Choroid plexus epithelial cell (primary cell): ENCODE measurements at regions not wholly inside any gene's neighbourhood (a gene's known extent, or its start where the extent isn't known, plus 50 kb on each side); places are given as distances from the start of the nearest gene placed in this dataset.

Experiments used
- DNase-seq: peaks from one replicate; pipeline ENCODE4 v3.0.0-alpha.2; 2010; ENCODE audit warnings: low read depth
- H3K4me3 ChIP-seq: 2 replicates; pipeline ENCODE4 v1.5.1; 2011; ENCODE audit warnings: low read depth, mild to moderate bottlenecking, control low read depth, low read length, moderate library complexity
- TF ChIP-seq, protein P1 (sequence below): conservative IDR thresholded peaks from 2 replicates; pipeline ENCODE4 v1.5.1; 2011; ENCODE audit warnings: low read depth, mild to moderate bottlenecking, control low read depth, inconsistent platforms, low read length, moderate library complexity

DNA sequence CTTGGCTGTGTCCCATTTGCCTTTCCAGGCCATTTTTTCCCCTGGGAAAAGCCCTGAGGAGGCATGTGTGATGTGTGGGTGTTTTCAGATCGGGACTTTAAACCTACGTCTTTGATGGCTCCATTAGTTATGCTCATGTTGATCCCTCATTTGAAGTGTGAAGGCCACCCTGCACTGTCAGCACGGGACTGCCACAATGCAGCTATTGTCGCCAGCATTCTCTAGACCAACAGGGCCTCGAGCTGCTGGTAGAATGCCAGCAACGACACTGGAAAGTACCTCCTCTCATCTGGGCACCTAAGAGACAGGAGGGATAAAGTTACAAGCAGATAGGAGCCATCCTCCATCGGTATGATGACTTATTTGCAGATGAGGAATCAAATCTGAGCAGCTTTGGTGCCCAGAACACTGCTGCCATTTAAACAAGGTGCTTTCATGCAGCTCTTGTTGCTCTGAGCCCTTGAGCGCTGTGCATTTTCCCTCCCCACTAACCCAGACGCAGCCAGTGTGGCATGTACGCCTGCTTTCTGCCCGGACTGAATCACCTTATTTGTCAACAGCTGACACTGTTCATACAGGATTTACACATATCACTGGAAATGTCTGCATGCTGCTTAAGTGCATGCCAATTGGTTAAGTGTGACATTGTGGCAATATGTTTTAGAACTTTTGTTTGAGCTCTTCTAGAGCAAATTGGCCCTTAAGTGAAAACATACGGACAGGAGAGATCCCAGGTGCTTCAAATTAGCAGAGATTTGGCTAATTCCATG is 175.0 kb upstream of the PITRM1 start:
- TF ChIP-seq, protein P1, sequence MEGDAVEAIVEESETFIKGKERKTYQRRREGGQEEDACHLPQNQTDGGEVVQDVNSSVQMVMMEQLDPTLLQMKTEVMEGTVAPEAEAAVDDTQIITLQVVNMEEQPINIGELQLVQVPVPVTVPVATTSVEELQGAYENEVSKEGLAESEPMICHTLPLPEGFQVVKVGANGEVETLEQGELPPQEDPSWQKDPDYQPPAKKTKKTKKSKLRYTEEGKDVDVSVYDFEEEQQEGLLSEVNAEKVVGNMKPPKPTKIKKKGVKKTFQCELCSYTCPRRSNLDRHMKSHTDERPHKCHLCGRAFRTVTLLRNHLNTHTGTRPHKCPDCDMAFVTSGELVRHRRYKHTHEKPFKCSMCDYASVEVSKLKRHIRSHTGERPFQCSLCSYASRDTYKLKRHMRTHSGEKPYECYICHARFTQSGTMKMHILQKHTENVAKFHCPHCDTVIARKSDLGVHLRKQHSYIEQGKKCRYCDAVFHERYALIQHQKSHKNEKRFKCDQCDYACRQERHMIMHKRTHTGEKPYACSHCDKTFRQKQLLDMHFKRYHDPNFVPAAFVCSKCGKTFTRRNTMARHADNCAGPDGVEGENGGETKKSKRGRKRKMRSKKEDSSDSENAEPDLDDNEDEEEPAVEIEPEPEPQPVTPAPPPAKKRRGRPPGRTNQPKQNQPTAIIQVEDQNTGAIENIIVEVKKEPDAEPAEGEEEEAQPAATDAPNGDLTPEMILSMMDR = no peak
- no peak for DNase-seq
- H3K4me3 ChIP-seq = no peak overlapping the region

- DNase-seq = no peak
- TF ChIP-seq, protein P1 = no peak
- H3K4me3 ChIP-seq = no peak overlapping the region
Measured at GRCh38 chr10:3346851-3347250, 174.3 kb upstream of the PITRM1 start.

DNA sequence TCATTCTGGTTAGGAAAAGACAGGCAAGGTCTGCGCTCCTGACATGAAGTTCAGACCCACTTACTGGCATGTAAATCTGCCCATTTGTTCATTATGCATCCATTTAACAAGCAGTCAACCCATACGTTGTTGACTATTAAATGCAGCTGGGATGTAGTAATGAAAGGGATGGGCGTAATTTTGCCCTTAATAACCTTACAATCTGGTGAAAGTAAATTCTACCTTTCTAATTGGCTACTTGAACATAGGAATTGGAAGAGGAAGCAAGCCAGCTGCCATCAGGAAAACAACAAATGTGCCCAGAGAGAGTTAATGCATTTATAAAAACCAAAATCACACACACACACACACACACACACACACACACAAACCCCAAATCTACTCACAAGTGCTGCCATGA is 170.2 kb upstream of the PITRM1 start:
- no peak overlapping the region for H3K4me3 ChIP-seq
- TF ChIP-seq, protein P1 = no peak
- no peak for DNase-seq

- TF ChIP-seq, protein P1 = no peak
- DNase-seq = no peak
- no peak overlapping the region for H3K4me3 ChIP-seq
Measured at GRCh38 chr10:3340127-3340730, 167.6 kb upstream of the PITRM1 start.

GRCh38 chr10:3339531-3339950 is 167.0 kb upstream of the PITRM1 start:
- H3K4me3 ChIP-seq = no peak overlapping the region
- peak; percentile 62 for DNase-seq
- TF ChIP-seq, protein P1 = no peak

- TF ChIP-seq, protein P1 = no peak
- DNase-seq = no peak
- no peak overlapping the region for H3K4me3 ChIP-seq
Measured at GRCh38 chr10:3339121-3339520, 166.5 kb upstream of the PITRM1 start.

- DNase-seq = no peak
- TF ChIP-seq, protein P1 = no peak
- no peak overlapping the region for H3K4me3 ChIP-seq
Measured at GRCh38 chr10:3337741-3338140, 165.2 kb upstream of the PITRM1 start.
